Sigmoid colon (tissue), 3 donors: ENCODE measurements at regions not wholly inside any gene's neighbourhood (a gene's known extent, or its start where the extent isn't known, plus 50 kb on each side); places are given as distances from the start of the nearest gene placed in this dataset.

Experiments
- POLR2A ChIP-seq, 2 donors: fragments of 450-650 bp; IDR thresholded peaks; one replicate each; pipeline ENCODE4 v1.6.1; 2016; ENCODE audit warnings: antibody characterized with exemption in 2 of 2, mild to moderate bottlenecking in 2 of 2, moderate library complexity in 2 of 2
- TF ChIP-seq, protein P1 (sequence below), 4 experiments: fragments of 450-650 bp in 3 of 4; fragments of 200-600 bp in 1 of 4; IDR thresholded peaks; one replicate each; pipeline ENCODE4 v1.5.1; 2016 to 2019; ENCODE audit warnings: antibody characterized with exemption in 4 of 4, mild to moderate bottlenecking in 3 of 4, moderate library complexity in 2 of 4

DNA sequence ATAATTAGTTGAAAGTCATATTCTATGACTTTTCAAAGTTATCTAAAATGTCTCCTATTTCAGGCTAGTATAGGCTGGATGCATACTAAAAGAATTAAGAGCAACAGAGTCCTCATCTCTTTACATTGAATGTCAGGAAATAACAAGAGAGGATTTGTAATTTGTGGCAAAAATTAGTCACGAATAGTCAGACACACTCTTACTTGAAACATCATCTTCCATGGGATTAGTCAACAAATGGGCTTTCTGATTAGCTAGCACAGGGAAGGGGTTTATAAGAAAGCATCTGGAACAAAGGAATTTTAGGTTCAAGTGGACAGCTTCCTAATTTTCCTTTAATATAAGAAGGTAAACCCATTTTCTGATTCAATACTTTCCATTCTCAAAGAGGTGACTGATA, 330.3 kb upstream of the MEX3C start:
- TF ChIP-seq, protein P1, sequence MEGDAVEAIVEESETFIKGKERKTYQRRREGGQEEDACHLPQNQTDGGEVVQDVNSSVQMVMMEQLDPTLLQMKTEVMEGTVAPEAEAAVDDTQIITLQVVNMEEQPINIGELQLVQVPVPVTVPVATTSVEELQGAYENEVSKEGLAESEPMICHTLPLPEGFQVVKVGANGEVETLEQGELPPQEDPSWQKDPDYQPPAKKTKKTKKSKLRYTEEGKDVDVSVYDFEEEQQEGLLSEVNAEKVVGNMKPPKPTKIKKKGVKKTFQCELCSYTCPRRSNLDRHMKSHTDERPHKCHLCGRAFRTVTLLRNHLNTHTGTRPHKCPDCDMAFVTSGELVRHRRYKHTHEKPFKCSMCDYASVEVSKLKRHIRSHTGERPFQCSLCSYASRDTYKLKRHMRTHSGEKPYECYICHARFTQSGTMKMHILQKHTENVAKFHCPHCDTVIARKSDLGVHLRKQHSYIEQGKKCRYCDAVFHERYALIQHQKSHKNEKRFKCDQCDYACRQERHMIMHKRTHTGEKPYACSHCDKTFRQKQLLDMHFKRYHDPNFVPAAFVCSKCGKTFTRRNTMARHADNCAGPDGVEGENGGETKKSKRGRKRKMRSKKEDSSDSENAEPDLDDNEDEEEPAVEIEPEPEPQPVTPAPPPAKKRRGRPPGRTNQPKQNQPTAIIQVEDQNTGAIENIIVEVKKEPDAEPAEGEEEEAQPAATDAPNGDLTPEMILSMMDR (IDR thresholded peaks at IDR 0.05), result no peak
- TF ChIP-seq POLR2A (IDR thresholded peaks at IDR 0.05), result no peak
